GM18867 (cell line): ENCODE measurements at regions not wholly inside any gene's neighbourhood (a gene's known extent, or its start where the extent isn't known, plus 50 kb on each side); places are given as distances from the start of the nearest gene placed in this dataset.
"Not testable (repeated sequence)": the region's sequence is repeated elsewhere in the genome, so short reads cannot be mapped to it uniquely, and the experiment has no call there.

Experiments used
- ATAC-seq: cut with Tn5 transposase; IDR thresholded peaks from one replicate; pipeline ENCODE4 v1.9.1; 2021; ENCODE audit warnings: mild to moderate bottlenecking, moderate library complexity; ENCODE audit not compliant: unreplicated experiment

DNA sequence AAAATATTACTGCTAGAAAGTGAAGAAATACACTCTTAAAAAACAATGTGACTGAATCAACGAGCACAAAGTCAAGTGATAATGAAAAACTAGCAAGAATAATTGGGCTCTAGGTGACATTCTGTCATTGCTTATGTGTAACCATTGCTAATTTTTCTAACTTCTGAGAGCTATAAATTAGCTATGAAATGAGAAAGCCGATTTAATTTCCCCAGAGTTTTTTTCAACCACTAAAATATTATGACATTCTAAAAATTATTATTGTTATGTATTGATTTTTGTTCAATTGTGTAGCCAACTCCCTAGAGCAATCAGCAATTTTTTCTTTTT, 458.6 kb upstream of the ATXN8OS start:
- no peak for ATAC-seq

- ATAC-seq: no peak
Measured at GRCh38 chr13:69648340-69649062, 459.1 kb upstream of the ATXN8OS start.

- no peak for ATAC-seq
Measured at GRCh38 chr13:69644447-69644846, 463.2 kb upstream of the ATXN8OS start.

DNA sequence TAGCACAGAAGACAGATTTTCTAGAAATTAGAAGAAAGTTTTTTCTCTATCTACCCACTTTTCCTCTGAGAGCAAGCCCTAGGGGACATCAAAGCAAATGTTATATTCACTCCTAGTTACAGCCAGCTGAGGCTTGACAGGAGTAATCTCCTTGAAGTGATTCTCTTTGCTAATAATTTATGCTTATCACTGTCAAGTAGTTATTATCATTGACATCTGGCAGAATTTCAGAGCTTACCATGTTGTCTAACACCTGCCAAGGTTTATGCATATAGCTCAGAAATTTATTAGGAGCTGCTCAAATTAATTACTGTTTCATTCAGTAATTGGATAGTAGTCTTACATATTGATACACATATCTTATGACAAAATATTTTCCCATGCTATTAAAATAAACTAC, 465.9 kb upstream of the ATXN8OS start:
- ATAC-seq: no peak

GRCh38 chr13:69633044-69633443, 474.6 kb upstream of the ATXN8OS start:
- no peak for ATAC-seq

- ATAC-seq: no peak
Measured at GRCh38 chr13:69623973-69624372, 483.7 kb upstream of the ATXN8OS start.

DNA sequence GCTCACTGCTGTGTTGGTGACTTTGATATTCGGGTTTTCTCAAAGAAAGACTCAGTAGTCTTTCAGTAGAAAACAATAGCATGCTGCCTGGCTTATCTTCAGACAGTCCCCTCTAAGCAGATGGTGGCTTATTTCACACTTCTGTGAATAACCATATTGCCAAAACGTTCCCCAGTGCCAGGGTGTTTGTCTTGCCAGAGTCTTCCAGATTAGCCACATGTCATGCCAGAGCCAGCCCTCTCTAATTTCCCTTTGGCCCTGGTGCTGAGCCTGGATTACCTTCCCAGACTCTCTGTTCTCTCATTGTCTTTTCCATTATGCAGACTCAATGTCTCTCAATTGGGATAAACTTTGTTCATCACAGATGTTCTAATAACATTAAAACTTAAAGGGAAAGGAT, 488.0 kb upstream of the ATXN8OS start:
- ATAC-seq: no peak

DNA sequence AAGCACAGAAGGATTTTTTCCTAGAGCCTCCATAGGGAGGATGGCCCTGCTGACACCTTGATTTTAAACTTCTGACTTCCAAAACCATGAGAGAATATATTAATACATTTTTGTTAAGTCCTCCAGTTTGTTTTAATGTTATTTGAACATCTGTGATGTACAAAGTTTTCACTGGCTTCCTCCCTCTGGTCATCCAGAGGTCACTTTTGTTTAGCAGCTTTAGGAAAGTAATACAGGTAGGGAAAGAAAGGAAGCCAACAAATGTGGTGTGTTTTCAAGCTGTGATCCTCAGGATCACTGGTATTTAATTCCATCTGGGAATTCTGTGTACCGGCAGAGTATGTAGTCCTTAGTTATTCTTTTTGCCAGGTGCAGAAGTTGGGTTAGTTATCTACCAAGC, 488.8 kb upstream of the ATXN8OS start:
- ATAC-seq: no peak

GRCh38 chr13:69618393-69618792, 489.2 kb upstream of the ATXN8OS start:
- ATAC-seq: no peak

- ATAC-seq: no peak
Measured at GRCh38 chr13:69617587-69617986, 490.0 kb upstream of the ATXN8OS start.

- ATAC-seq: no peak
Measured at GRCh38 chr13:69616396-69616795, 491.2 kb upstream of the ATXN8OS start.

DNA sequence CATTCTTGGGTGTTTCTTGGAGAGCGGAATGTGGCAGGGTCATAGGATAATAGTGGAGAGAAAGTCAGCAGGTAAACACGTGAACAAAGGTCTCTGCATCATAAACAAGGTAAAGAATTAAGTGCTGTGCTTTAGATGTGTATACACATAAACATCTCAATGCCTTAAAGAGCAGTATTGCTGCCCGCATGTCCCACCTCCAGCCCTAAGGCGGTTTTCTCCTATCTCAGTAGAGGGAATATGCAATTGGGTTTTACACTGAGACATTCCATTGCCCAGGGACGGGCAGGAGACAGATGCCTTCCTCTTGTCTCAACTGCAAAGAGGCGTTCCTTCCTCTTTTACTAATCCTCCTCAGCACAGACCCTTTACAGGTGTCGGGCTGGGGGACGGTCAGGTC, 492.6 kb upstream of the ATXN8OS start:
- not testable (repeated sequence) for ATAC-seq

- no peak for ATAC-seq
Measured at GRCh38 chr13:69604698-69605097, 502.9 kb upstream of the ATXN8OS start.

DNA sequence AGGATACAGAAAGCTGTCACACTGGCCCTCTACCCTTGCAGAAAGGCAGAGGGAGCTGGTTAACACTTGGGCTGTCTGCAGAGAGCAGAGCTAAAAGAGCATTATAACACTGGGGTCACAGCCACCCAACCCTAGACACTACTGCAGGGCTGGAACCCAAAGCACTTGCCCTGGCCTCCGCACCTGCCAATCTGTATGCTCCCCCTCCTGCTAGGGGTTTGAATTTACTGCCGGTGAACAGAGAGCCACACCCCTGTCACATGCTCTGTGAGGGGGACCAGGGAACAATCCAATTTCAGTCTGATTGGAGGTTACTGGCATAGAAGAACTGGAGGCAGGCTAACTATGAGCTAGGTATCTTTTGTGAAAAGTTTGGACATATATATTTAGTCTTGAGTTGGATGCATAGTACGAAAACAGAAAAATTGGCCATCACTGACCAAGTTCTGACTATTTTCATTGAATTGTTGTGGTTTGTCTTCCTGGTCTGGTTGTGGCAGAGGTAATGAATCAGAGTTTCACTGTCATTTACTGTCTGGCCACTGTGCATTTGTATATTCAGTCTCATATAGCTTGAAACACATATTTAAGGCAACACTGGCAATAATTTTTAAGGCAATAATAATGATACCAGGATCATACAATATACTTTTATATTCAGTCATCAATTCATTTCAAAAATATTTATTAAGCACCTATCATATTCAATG, 504.3 kb upstream of the ATXN8OS start:
- ATAC-seq: no peak

DNA sequence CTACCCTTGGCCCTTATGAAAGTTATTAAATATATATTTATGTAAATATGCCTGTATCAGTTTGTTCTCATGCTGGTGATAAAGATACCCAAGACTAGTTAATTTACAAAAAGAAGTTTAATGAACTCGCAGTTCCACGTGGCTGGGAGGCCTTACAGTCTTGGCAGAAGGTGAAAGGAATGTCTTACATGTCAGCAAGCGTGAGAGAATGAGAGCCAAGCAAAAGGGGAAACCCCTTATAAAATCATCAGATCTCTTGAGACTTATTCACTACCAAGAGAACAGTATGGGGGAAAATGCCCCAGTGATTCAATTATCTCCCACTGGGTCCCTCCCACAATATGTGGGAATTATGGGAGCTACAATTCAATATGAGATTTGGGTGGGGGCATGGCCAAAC, 506.0 kb upstream of the ATXN8OS start:
- ATAC-seq: no peak

- ATAC-seq: no peak
Measured at GRCh38 chr13:69600811-69601210, 506.8 kb upstream of the ATXN8OS start.

- no peak for ATAC-seq
Measured at GRCh38 chr13:69597088-69597487, 510.5 kb upstream of the ATXN8OS start.

DNA sequence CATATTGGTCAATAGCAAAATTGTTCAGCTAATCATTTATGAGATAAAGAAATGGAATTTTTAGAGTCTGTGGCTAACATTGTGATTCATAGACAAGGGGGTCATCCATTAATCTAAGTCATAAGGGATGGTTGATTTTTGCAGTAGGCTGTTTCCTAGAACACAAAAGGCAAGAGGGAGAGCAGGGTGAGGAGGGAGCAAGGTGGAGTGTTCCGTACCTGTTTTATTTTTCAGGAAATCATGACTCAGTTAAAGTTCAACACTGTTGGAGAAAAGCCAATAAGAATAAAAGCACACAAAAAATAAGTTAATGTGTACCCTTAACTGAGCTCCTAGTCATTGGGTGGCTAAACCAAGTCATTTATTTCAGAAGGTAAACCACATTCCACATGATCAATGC, 512.4 kb upstream of the ATXN8OS start:
- no peak for ATAC-seq

- ATAC-seq: no peak
Measured at GRCh38 chr13:69591437-69591836, 516.2 kb upstream of the ATXN8OS start.

DNA sequence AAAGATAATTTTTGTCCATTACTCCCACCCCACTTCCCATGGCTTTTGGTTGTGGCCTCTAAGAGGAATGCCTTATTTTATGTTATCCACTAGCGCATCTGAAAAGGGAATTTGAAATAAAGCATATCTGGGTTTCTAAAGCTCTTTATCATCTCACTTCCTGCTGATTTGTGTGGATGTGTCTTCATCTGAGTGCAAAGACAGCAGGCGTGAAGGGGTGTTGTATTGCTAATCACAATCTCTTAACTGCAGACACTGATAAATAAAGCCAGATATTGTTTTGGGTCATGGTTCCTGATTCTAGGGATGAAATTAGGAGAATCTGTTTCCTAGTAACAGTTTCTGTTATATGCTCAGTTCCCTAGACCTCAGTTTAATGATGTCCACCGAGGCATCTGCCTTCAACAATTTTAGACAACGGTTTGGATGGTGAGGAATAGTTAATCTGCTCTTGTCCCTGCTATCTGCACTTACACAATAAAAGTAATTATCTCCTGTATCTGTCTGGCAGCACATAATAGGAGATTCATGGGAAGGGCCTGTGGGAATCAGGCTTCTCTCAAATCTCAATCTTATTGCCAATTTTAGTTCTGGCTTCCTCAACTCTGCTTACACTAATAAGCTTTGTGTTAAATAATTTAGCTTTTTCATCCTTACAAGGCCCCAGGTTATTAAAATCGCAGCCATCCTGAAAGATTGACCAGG, 517.9 kb upstream of the ATXN8OS start:
- ATAC-seq: no peak

- no peak for ATAC-seq
Measured at GRCh38 chr13:69585656-69586055, 522.0 kb upstream of the ATXN8OS start.

- no peak for ATAC-seq
Measured at GRCh38 chr13:69580255-69580654, 527.4 kb upstream of the ATXN8OS start.
